Naive thymus-derived CD4-positive, alpha-beta T cell (primary cell): ENCODE measurements at regions not wholly inside any gene's neighbourhood (a gene's known extent, or its start where the extent isn't known, plus 50 kb on each side); places are given as distances from the start of the nearest gene placed in this dataset.

ENCODE experiments used
- ATAC-seq: fragments of 150-1000 bp; cut with Tn5 transposase; 2 replicates; pipeline ENCODE4 v1.10.0; 2021; ENCODE audit warnings: mild to moderate bottlenecking, moderate library complexity
- CTCF ChIA-PET: fragments of 350-600 bp; sonication (Branson Sonifier 250); formaldehyde crosslinking; loops from one replicate; lab custom pipeline; 2021; ENCODE audit warnings: antibody characterized with exemption; lab: Charles Lee
- POLR2A ChIA-PET: fragments of 350-600 bp; sonication (Branson Sonifier 250); formaldehyde crosslinking; loops from one replicate; lab custom pipeline; 2021; ENCODE audit warnings: antibody characterized with exemption, inconsistent platforms; lab: Charles Lee
- DNase-seq, 9 donors: peaks; one replicate each; pipeline versions ENCODE4 v3.0.0 to v3.0.0-alpha.2; 2020 to 2022; ENCODE audit warnings: mixed read lengths in 1 of 9
- H3K27ac ChIP-seq: one replicate; pipeline ENCODE4 v1.7.0; 2013; ENCODE audit warnings: mild to moderate bottlenecking, low read depth, low read length, moderate library complexity
- H3K27me3 ChIP-seq, 2 donors: one replicate each; pipeline ENCODE4 v1.7.0; 2013; ENCODE audit warnings: low read length in 2 of 2, mild to moderate bottlenecking in 2 of 2, moderate library complexity in 2 of 2; ENCODE audit not compliant: control insufficient read depth in 2 of 2, insufficient read depth in 2 of 2
- H3K36me3 ChIP-seq, 3 experiments: 1 replicate in 2 of 3; 2 replicates in 1 of 3; pipeline ENCODE4 v1.7.0; 2013; ENCODE audit warnings: low read length in 3 of 3, mild to moderate bottlenecking in 3 of 3, moderate library complexity in 1 of 3; ENCODE audit not compliant: insufficient read depth in 3 of 3, control insufficient read depth in 2 of 3
- H3K4me1 ChIP-seq, 2 donors: one replicate each; pipeline ENCODE4 v1.7.0; 2013; ENCODE audit warnings: low read length in 2 of 2, mild to moderate bottlenecking in 2 of 2, moderate library complexity in 1 of 2; ENCODE audit not compliant: control insufficient read depth in 2 of 2, insufficient read depth in 2 of 2
- H3K4me3 ChIP-seq: 2 replicates; pipeline ENCODE4 v1.7.0; 2013; ENCODE audit warnings: mild to moderate bottlenecking, low read length
- H3K9me3 ChIP-seq, 3 experiments: 1 replicate in 2 of 3; 2 replicates in 1 of 3; pipeline ENCODE4 v1.7.0; 2013; ENCODE audit warnings: low read length in 3 of 3; ENCODE audit not compliant: control insufficient read depth in 2 of 3
- H3K27ac Mint-ChIP-seq, 9 donors: one replicate each; pipeline ENCODE4 v1.8.0; 2020 to 2022; ENCODE audit warnings: mixed read lengths in 9 of 9, mild to moderate bottlenecking in 8 of 9, moderate library complexity in 5 of 9, inconsistent platforms in 2 of 9
- H3K27me3 Mint-ChIP-seq, 5 donors: one replicate each; pipeline ENCODE4 v1.8.0; 2021 to 2022; ENCODE audit warnings: mixed read lengths in 5 of 5, mild to moderate bottlenecking in 1 of 5
- H3K36me3 Mint-ChIP-seq, 5 donors: one replicate each; pipeline ENCODE4 v1.8.0; 2020 to 2022; ENCODE audit warnings: mixed read lengths in 5 of 5, mild to moderate bottlenecking in 3 of 5, inconsistent platforms in 1 of 5
- H3K4me1 Mint-ChIP-seq, 7 donors: one replicate each; pipeline ENCODE4 v1.8.0; 2020 to 2022; ENCODE audit warnings: mixed read lengths in 7 of 7, mild to moderate bottlenecking in 3 of 7, inconsistent platforms in 1 of 7
- H3K4me3 Mint-ChIP-seq, 10 donors: one replicate each; pipeline ENCODE4 v1.8.0; 2020 to 2022; ENCODE audit warnings: mild to moderate bottlenecking in 10 of 10, mixed read lengths in 10 of 10, moderate library complexity in 6 of 10, inconsistent platforms in 2 of 10
- H3K9me3 Mint-ChIP-seq, 11 donors: one replicate each; pipeline ENCODE4 v1.8.0; 2020 to 2022; ENCODE audit warnings: mixed read lengths in 11 of 11, mild to moderate bottlenecking in 4 of 11, inconsistent platforms in 1 of 11, moderate library complexity in 1 of 11
- intact Hi-C, 2 donors: fragments of 100-400 bp; cut with micrococcal nuclease; formaldehyde crosslinking; loops; one replicate each; pipeline ENCODE4 v1.15.1; 2023

GRCh38 chr16:5498562-5498961 is 401.0 kb upstream of the EEF2KMT start:
- Histone ChIP-seq H3K36me3 (no peaks in the 10 kb centered on the region), H3K27me3 (no peaks in the 10 kb centered on the region), H3K4me3 (no peak overlapping the region), H3K27ac (no peak overlapping the region), H3K4me1 (no peaks in the 10 kb centered on the region), H3K9me3 (no peaks in the 10 kb centered on the region)
- intact Hi-C loops: no loop called here
- ATAC-seq (no peak), DNase-seq (no peak)
- Mint-ChIP-seq H3K9me3 (peaks cover 0 to 8% (median 3%) of the 10 kb centered on the region in 11 donors), H3K4me1 (no peaks in the 10 kb centered on the region), H3K4me3 (no peak overlapping the region), H3K27me3 (peaks cover 0 to 20% (median 9%) of the 10 kb centered on the region in 5 donors), H3K27ac (no peak overlapping the region), H3K36me3 (no peaks in the 10 kb centered on the region)
- CTCF ChIA-PET: no interaction called here
- POLR2A ChIA-PET: no interaction called here

DNA sequence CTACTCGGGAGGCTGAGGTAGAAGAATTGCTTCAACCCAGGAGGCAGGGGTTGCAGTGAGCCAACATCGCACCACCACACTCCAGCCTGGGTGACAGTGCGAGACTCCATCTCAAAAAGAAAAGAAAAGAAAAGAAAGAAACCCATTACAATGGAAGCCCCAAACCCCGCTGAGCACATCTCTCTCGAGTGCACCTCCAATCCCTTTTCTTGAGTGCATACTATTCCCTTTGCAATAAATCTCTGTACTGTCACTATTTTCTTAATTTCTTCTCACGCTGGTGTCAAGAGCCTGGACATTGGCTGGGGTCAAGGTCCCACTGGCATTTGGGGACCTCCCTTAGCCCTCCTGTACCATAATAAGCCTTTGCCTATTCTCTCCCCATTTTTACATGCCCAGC is 398.4 kb upstream of the EEF2KMT start:
- Histone ChIP-seq H3K27me3 (no peaks in the 10 kb centered on the region), H3K36me3 (no peaks in the 10 kb centered on the region), H3K4me3 (no peak overlapping the region), H3K27ac (no peak overlapping the region), H3K4me1 (no peaks in the 10 kb centered on the region), H3K9me3 (no peaks in the 10 kb centered on the region)
- no peak for ATAC-seq
- Mint-ChIP-seq H3K4me3 (no peak overlapping the region), H3K36me3 (no peaks in the 10 kb centered on the region), H3K9me3 (peaks cover 0 to 8% (median 2%) of the 10 kb centered on the region in 11 donors), H3K4me1 (no peaks in the 10 kb centered on the region), H3K27ac (no peak overlapping the region), H3K27me3 (peaks cover 0 to 20% (median 10%) of the 10 kb centered on the region in 5 donors)
- CTCF ChIA-PET: no interaction called here
- intact Hi-C loops: no loop called here
- POLR2A ChIA-PET: interaction anchor here (0.7 kb wide), 1 partner anchor 342 kb away, joined by 3 read pairs; no protein-coding TSS in a partner anchor
- no peak for DNase-seq

DNA sequence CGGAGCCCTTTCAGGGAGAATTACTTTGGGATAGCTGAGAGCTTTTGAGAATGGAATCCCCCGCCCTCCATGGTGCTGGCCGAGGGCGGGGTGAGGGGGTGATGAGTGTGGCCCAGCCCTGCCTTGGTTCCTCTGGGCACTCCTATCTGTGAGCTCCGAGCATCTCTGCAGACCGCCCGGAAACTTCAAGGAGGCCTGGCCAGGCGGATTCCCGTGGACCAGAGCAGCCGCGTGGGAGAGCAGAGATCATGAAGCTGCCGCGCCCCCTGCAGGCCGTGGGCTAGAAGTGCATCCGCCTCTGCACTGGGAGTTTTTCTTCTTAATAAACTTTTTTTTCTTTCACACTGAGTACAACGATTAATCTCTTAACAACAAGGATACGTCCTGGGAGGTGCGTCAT is 392.9 kb upstream of the EEF2KMT start:
- H3K27ac Mint-ChIP-seq: no peak overlapping the region

DNA sequence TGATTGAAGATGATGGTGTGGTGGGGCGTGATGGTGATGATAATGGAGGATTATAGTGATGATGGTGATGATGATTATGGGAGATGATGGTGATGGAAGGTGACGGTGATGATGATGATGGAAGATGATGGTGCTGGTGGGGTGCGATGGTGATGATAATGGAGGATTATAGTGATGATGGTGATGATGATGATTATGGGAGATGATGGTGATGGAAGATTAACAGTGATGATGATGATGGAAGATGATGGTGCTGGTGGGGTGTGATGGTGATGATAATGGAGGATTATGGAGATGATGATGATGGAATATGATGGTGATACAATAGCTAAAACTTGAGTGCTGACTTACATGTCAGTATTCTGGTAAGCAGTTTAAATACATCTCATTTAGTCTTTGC is 391.0 kb upstream of the EEF2KMT start:
- H3K36me3 Mint-ChIP-seq: no peaks in the 10 kb centered on the region
- peaks cover 0 to 10% (median 6%) of the 10 kb centered on the region in 5 donors for H3K27me3 Mint-ChIP-seq
- intact Hi-C loops: no loop called here
- POLR2A ChIA-PET: no interaction called here
- Histone ChIP-seq H3K4me3 (no peak overlapping the region), H3K4me1 (no peaks in the 10 kb centered on the region), H3K36me3 (no peaks in the 10 kb centered on the region), H3K27me3 (no peaks in the 10 kb centered on the region), H3K27ac (no peak overlapping the region), H3K9me3 (no peaks in the 10 kb centered on the region)
- CTCF ChIA-PET: no interaction called here
- H3K4me3 Mint-ChIP-seq: no peak overlapping the region
- H3K4me1 Mint-ChIP-seq: no peaks in the 10 kb centered on the region
- H3K9me3 Mint-ChIP-seq: peaks cover 0 to 5% (median 0%) of the 10 kb centered on the region in 11 donors
- no peak for ATAC-seq
- H3K27ac Mint-ChIP-seq: no peak overlapping the region
- no peak for DNase-seq

More for the DNA sequence above, 392.9 kb upstream of the EEF2KMT start:
- no peak overlapping the region for H3K4me3 ChIP-seq
- H3K27ac ChIP-seq: no peak overlapping the region
- no peak for ATAC-seq
- peak in 1 of 9 donors; percentile 23 for DNase-seq
- H3K9me3 Mint-ChIP-seq: peaks cover 0 to 5% (median 0%) of the 10 kb centered on the region in 11 donors
- POLR2A ChIA-PET: no interaction called here
- CTCF ChIA-PET: no interaction called here
- H3K9me3 ChIP-seq: no peaks in the 10 kb centered on the region
- H3K36me3 ChIP-seq: no peaks in the 10 kb centered on the region
- intact Hi-C loops: no loop called here
- no peaks in the 10 kb centered on the region for H3K36me3 Mint-ChIP-seq
- H3K4me3 Mint-ChIP-seq: no peak overlapping the region
- H3K27me3 ChIP-seq: no peaks in the 10 kb centered on the region
- no peaks in the 10 kb centered on the region for H3K4me1 ChIP-seq
- H3K4me1 Mint-ChIP-seq: no peaks in the 10 kb centered on the region
- peaks cover 0 to 12% (median 6%) of the 10 kb centered on the region in 5 donors for H3K27me3 Mint-ChIP-seq

DNA sequence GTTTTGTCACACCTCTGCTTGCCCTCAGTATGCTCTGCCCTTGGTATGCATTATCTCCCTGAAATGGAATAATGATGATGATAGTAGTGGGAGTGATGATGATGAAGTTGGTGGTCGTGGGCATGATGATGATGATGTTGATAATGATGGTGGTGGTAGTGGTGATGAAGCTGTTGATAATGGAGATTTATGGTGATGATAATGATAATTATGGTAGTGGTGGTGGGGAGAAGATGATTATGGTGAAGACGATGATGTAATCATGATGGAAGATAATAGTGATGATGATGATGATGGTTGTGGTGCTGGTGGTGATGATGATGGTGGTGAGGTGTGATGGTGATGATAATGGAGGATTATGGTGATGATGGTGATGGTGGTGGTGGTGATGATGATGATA is 390.1 kb upstream of the EEF2KMT start:
- Mint-ChIP-seq H3K27ac (no peak overlapping the region), H3K4me1 (no peaks in the 10 kb centered on the region), H3K9me3 (peaks cover 0 to 10% (median 0%) of the 10 kb centered on the region in 11 donors), H3K4me3 (no peak overlapping the region), H3K36me3 (no peaks in the 10 kb centered on the region), H3K27me3 (peaks cover 0 to 12% (median 8%) of the 10 kb centered on the region in 5 donors)
- H3K27me3 ChIP-seq: no peaks in the 10 kb centered on the region
- POLR2A ChIA-PET: no interaction called here
- no peak for ATAC-seq
- DNase-seq: no peak
- no peak overlapping the region for H3K27ac ChIP-seq
- H3K9me3 ChIP-seq: no peaks in the 10 kb centered on the region
- H3K4me1 ChIP-seq: no peaks in the 10 kb centered on the region
- H3K36me3 ChIP-seq: no peaks in the 10 kb centered on the region
- intact Hi-C loops: no loop called here
- CTCF ChIA-PET: no interaction called here
- H3K4me3 ChIP-seq: no peak overlapping the region

DNA sequence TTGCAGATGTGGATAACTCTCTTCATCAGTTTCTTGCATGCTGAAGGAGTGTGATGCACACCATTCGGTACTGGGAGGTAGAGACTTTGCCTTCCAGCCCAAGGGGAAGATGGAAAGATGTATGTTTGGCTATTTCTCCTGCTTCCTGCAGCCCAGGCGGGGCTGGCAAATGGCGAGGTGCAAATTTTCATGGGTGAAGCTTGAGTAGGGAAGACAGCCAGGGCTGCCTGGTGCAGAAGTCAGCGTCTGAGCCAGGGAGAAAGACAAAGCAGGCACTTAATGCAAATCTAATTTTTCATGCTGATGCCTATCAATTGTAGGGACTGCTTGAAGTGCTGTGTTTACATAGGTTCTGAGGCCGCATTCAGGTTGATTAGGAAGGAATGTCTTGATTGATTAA is 384.7 kb upstream of the EEF2KMT start:
- Mint-ChIP-seq H3K4me1 (no peaks in the 10 kb centered on the region), H3K27me3 (peaks cover 0 to 33% (median 24%) of the 10 kb centered on the region in 5 donors), H3K4me3 (no peak overlapping the region), H3K36me3 (no peaks in the 10 kb centered on the region), H3K27ac (no peak overlapping the region), H3K9me3 (peaks cover 0 to 10% (median 0%) of the 10 kb centered on the region in 11 donors)
- no peak overlapping the region for H3K27ac ChIP-seq
- no peak overlapping the region for H3K4me3 ChIP-seq
- DNase-seq (no peak), ATAC-seq (no peak)
- no peaks in the 10 kb centered on the region for H3K9me3 ChIP-seq
- ChIA-PET CTCF (no interaction called here), POLR2A (no interaction called here)
- intact Hi-C loops: no loop called here
- no peaks in the 10 kb centered on the region for H3K4me1 ChIP-seq
- no peaks in the 10 kb centered on the region for H3K36me3 ChIP-seq
- H3K27me3 ChIP-seq: no peaks in the 10 kb centered on the region

- CTCF ChIA-PET: no interaction called here
- Mint-ChIP-seq H3K4me3 (no peak overlapping the region), H3K9me3 (peaks cover 0 to 6% (median 0%) of the 10 kb centered on the region in 11 donors), H3K27me3 (peaks cover 0 to 39% (median 32%) of the 10 kb centered on the region in 5 donors), H3K4me1 (no peaks in the 10 kb centered on the region), H3K36me3 (no peaks in the 10 kb centered on the region), H3K27ac (no peak overlapping the region)
- no peaks in the 10 kb centered on the region for H3K4me1 ChIP-seq
- H3K9me3 ChIP-seq: no peaks in the 10 kb centered on the region
- no peak overlapping the region for H3K4me3 ChIP-seq
- H3K36me3 ChIP-seq: no peaks in the 10 kb centered on the region
- DNase-seq (no peak), ATAC-seq (no peak)
- intact Hi-C loops: no loop called here
- H3K27ac ChIP-seq: no peak overlapping the region
- POLR2A ChIA-PET: no interaction called here
- H3K27me3 ChIP-seq: no peaks in the 10 kb centered on the region
Observed at GRCh38 chr16:5480431-5481195, 383.0 kb upstream of the EEF2KMT start.
